CD4-positive, alpha-beta T cell (primary cell): ENCODE measurements at regions not wholly inside any gene's neighbourhood (a gene's known extent, or its start where the extent isn't known, plus 50 kb on each side); places are given as distances from the start of the nearest gene placed in this dataset.

ENCODE experiments used
- ATAC-seq: fragments of 200-7000 bp; cut with Tn5 transposase; one replicate; pipeline ENCODE4 v1.10.0; 2022; ENCODE audit warnings: mild to moderate bottlenecking; ENCODE audit not compliant: poor library complexity
- CTCF ChIA-PET: fragments of 350-600 bp; sonication (Branson Sonifier 250); formaldehyde crosslinking; loops from one replicate; lab custom pipeline; 2021; ENCODE audit warnings: antibody characterized with exemption, inconsistent platforms; lab: Charles Lee
- POLR2A ChIA-PET: fragments of 350-600 bp; sonication (Branson Sonifier 250); formaldehyde crosslinking; loops from one replicate; lab custom pipeline; 2021; ENCODE audit warnings: antibody characterized with exemption, inconsistent platforms; lab: Charles Lee
- DNase-seq, 14 experiments: peaks; one replicate each; pipeline ENCODE4 v3.0.0-alpha.2; 2013 to 2020; ENCODE audit warnings: mixed read lengths in 2 of 14
- H3K27ac ChIP-seq, 2 donors: one replicate each; pipeline versions ENCODE4 v1.5.1 to v1.7.0; 2013; ENCODE audit warnings: low read length in 2 of 2, low read depth in 1 of 2, mild to moderate bottlenecking in 1 of 2
- H3K27me3 ChIP-seq, 2 experiments: 1 replicate in 1 of 2; 2 replicates in 1 of 2; pipeline versions ENCODE4 v1.6.1 to v1.7.0; 2013; ENCODE audit warnings: low read length in 2 of 2, control low read depth in 1 of 2, mild to moderate bottlenecking in 1 of 2, moderate library complexity in 1 of 2; ENCODE audit not compliant: insufficient read depth in 2 of 2, control insufficient read depth in 1 of 2
- H3K36me3 ChIP-seq: one replicate; pipeline ENCODE4 v1.6.1; 2013; ENCODE audit warnings: low read length, control low read depth; ENCODE audit not compliant: insufficient read depth
- H3K4me1 ChIP-seq: one replicate; pipeline ENCODE4 v1.6.1; 2013; ENCODE audit warnings: low read length, control low read depth; ENCODE audit not compliant: insufficient read depth
- H3K4me3 ChIP-seq: one replicate; pipeline ENCODE4 v1.5.1; 2013; ENCODE audit warnings: mild to moderate bottlenecking, low read length, moderate library complexity
- H3K9me3 ChIP-seq, 2 experiments: 1 replicate in 1 of 2; 2 replicates in 1 of 2; pipeline versions ENCODE4 v1.6.1 to v1.7.0; 2013; ENCODE audit warnings: low read length in 2 of 2, mild to moderate bottlenecking in 2 of 2, control low read depth in 1 of 2, moderate library complexity in 1 of 2; ENCODE audit not compliant: control insufficient read depth in 1 of 2, insufficient read depth in 1 of 2
- H3K27ac Mint-ChIP-seq: one replicate; pipeline ENCODE4 v1.8.0; 2020; ENCODE audit warnings: mixed read lengths
- H3K27me3 Mint-ChIP-seq: one replicate; pipeline ENCODE4 v1.8.0; 2021; ENCODE audit warnings: mixed read lengths
- H3K36me3 Mint-ChIP-seq: one replicate; pipeline ENCODE4 v1.8.0; 2021; ENCODE audit warnings: low read depth, mixed read lengths
- H3K4me1 Mint-ChIP-seq: one replicate; pipeline ENCODE4 v1.8.0; 2021; ENCODE audit warnings: low read depth, mixed read lengths
- H3K4me3 Mint-ChIP-seq: one replicate; pipeline ENCODE4 v1.8.0; 2020; ENCODE audit warnings: mild to moderate bottlenecking, mixed read lengths
- H3K9me3 Mint-ChIP-seq: one replicate; pipeline ENCODE4 v1.8.0; 2020; ENCODE audit warnings: mixed read lengths
- intact Hi-C, 2 experiments: fragments of 100-400 bp; cut with DNase I in 1 of 2; cut with micrococcal nuclease in 1 of 2; formaldehyde crosslinking; loops; one replicate each; pipeline versions ENCODE4 v1.15.1 to v1.9.0; 2023 to 2025; cut with DNase I, micrococcal nuclease
- TF ChIP-seq, protein P1 (sequence below): fragments of 200-600 bp; IDR thresholded peaks from one replicate; pipeline ENCODE4 v1.8.0; 2022; ENCODE audit warnings: antibody characterized with exemption, mild to moderate bottlenecking

- intact Hi-C loops, result no loop called here
- H3K36me3 ChIP-seq, result no peaks in the 10 kb centered on the region
- POLR2A ChIA-PET, result no interaction called here
- Mint-ChIP-seq H3K36me3 (no peaks in the 10 kb centered on the region), H3K4me1 (no peaks in the 10 kb centered on the region), H3K9me3 (no peaks in the 10 kb centered on the region), H3K27ac (no peak overlapping the region), H3K4me3 (no peak overlapping the region), H3K27me3 (peaks cover 33% of the 10 kb centered on the region)
- H3K9me3 ChIP-seq, result peaks cover 0 to 4% of the 10 kb centered on the region in 2 experiments
- CTCF ChIA-PET, result no interaction called here
- TF ChIP-seq, protein P1, sequence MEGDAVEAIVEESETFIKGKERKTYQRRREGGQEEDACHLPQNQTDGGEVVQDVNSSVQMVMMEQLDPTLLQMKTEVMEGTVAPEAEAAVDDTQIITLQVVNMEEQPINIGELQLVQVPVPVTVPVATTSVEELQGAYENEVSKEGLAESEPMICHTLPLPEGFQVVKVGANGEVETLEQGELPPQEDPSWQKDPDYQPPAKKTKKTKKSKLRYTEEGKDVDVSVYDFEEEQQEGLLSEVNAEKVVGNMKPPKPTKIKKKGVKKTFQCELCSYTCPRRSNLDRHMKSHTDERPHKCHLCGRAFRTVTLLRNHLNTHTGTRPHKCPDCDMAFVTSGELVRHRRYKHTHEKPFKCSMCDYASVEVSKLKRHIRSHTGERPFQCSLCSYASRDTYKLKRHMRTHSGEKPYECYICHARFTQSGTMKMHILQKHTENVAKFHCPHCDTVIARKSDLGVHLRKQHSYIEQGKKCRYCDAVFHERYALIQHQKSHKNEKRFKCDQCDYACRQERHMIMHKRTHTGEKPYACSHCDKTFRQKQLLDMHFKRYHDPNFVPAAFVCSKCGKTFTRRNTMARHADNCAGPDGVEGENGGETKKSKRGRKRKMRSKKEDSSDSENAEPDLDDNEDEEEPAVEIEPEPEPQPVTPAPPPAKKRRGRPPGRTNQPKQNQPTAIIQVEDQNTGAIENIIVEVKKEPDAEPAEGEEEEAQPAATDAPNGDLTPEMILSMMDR, result no peak
- no peak overlapping the region for H3K27ac ChIP-seq
- H3K4me3 ChIP-seq, result no peak overlapping the region
- peaks cover 13 to 15% of the 10 kb centered on the region in 2 experiments for H3K27me3 ChIP-seq
- no peak for DNase-seq
- no peaks in the 10 kb centered on the region for H3K4me1 ChIP-seq
- ATAC-seq, result no peak
Observed at GRCh38 chr20:43389211-43389610, 68.5 kb upstream of the SRSF6 start.

DNA sequence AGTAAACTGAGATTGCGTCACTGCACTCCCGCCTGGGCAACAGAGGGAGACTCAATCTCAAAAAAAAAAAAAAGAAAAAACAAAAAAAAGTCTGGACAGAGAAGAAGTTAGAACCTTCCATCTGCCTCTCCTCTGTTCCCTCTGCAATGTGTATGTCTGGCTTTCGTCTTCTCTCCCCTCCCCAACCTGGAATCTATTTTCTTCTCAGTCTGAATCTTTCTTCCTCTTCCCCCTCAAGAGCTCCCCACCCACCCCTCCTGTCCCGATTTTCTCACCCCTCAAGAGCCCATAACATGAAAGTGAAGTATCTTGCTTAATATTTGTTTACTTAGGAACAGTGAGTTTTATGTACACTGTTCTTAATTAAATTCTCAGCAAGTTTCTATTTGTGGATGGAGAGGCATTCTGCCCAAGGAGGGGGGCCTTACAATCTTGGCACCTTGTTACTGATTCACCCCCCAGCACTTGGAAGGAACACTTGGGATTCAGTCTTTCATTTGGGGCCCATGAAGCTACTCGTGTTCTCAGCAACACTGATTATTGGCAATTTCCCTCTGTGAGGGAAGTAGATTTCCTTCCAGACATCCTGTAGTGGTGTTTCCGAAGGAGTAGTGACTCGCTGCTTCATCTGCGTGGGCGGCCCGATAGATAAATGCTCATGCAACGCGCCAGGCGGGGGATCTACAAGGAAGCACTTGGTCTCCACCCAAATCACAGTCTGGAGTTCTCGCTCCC lies 69.3 kb upstream of the SRSF6 start:
- no peaks in the 10 kb centered on the region for H3K36me3 ChIP-seq
- H3K4me1 ChIP-seq, result no peaks in the 10 kb centered on the region
- peaks cover 0 to under 1% of the 10 kb centered on the region in 2 experiments for H3K9me3 ChIP-seq
- peaks cover 10 to 13% of the 10 kb centered on the region in 2 experiments for H3K27me3 ChIP-seq
- ChIA-PET POLR2A (no interaction called here), CTCF (no interaction called here)
- intact Hi-C loops, result no loop called here
- Mint-ChIP-seq H3K27ac (no peak overlapping the region), H3K36me3 (no peaks in the 10 kb centered on the region), H3K4me3 (no peak overlapping the region), H3K27me3 (peaks cover 33% of the 10 kb centered on the region), H3K4me1 (no peaks in the 10 kb centered on the region), H3K9me3 (no peaks in the 10 kb centered on the region)
- ATAC-seq (no peak), DNase-seq (no peak)
- no peak overlapping the region for H3K27ac ChIP-seq
- H3K4me3 ChIP-seq, result no peak overlapping the region
- TF ChIP-seq, protein P1, result no peak

DNA sequence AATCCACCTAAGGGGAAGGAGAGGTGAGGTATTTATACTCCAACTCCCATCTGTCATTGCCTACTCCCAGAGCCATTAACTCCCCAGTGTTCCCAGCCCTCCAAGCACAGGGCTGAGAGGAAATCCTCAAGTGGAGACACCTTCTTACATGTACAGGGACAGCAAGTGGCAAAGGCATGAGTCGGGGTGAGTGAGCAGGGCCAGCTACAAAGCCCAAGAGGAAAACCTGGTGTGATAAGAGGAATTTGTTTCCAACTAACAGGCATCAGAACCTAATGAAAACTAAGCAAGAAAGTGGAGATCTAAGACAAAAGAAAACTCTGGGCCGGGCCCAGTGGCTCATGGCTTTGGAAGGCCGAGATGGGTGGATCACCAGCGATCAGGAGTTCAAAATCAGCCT lies 70.0 kb upstream of the SRSF6 start:
- no peaks in the 10 kb centered on the region for H3K4me1 ChIP-seq
- CTCF ChIA-PET, result no interaction called here
- peaks cover 32% of the 10 kb centered on the region for H3K27me3 Mint-ChIP-seq

More for the DNA sequence above, 70.0 kb upstream of the SRSF6 start:
- TF ChIP-seq, protein P1, result no peak
- POLR2A ChIA-PET, result no interaction called here
- Histone ChIP-seq H3K27ac (no peak overlapping the region), H3K27me3 (peaks cover 4 to 8% of the 10 kb centered on the region in 2 experiments), H3K4me3 (no peak overlapping the region), H3K36me3 (no peaks in the 10 kb centered on the region), H3K9me3 (no peaks in the 10 kb centered on the region)
- no peak overlapping the region for H3K27ac Mint-ChIP-seq
- no peaks in the 10 kb centered on the region for H3K9me3 Mint-ChIP-seq
- no peaks in the 10 kb centered on the region for H3K4me1 Mint-ChIP-seq
- intact Hi-C loops, result no loop called here
- H3K4me3 Mint-ChIP-seq, result no peak overlapping the region
- ATAC-seq (no peak), DNase-seq (no peak)
- H3K36me3 Mint-ChIP-seq, result no peaks in the 10 kb centered on the region
